ENCODE measurements at regions not wholly inside any gene's neighbourhood (a gene's known extent, or its start where the extent isn't known, plus 50 kb on each side); places are given as distances from the start of the nearest gene placed in this dataset.

GRCh38 chrX:140250391-140250790 is 254.5 kb downstream of the SOX3 start:
- TF ChIP-seq POLR2A (IDR thresholded peaks at IDR 0.05; ENCODE audit: low read length) (no peak), GATA1 (IDR thresholded peaks at IDR 0.05; ENCODE audit: low read depth, low read length) (no peak)
